ENCODE measurements at regions not wholly inside any gene's neighbourhood (a gene's known extent, or its start where the extent isn't known, plus 50 kb on each side); places are given as distances from the start of the nearest gene placed in this dataset.

GRCh38 chr12:19035536-19035935 is 94.0 kb upstream of the PLEKHA5 start:
- Histone ChIP-seq H3K36me3 (replicated peaks; ENCODE audit: control insufficient read depth, insufficient read depth, low read length) (no peaks in the 10 kb centered on the region), H3K4me3 (ENCODE audit: insufficient read depth, low read depth, low read length) (no peak overlapping the region), H3K27me3 (ENCODE audit: control insufficient read depth, insufficient read depth, low read length) (no peaks in the 10 kb centered on the region)
- DNase-seq: no peak

GRCh38 chr12:19036673-19037357 is 92.7 kb upstream of the PLEKHA5 start:
- H3K4me3 ChIP-seq (ENCODE audit: insufficient read depth, low read depth, low read length): no peak overlapping the region
- DNase-seq: no peak
- no peaks in the 10 kb centered on the region for H3K27me3 ChIP-seq (ENCODE audit: control insufficient read depth, insufficient read depth, low read length)
- H3K36me3 ChIP-seq (replicated peaks; ENCODE audit: control insufficient read depth, insufficient read depth, low read length): no peaks in the 10 kb centered on the region

- Histone ChIP-seq H3K36me3 (replicated peaks; ENCODE audit: control insufficient read depth, insufficient read depth, low read length) (no peaks in the 10 kb centered on the region), H3K4me3 (ENCODE audit: insufficient read depth, low read depth, low read length) (no peak overlapping the region), H3K27me3 (ENCODE audit: control insufficient read depth, insufficient read depth, low read length) (no peaks in the 10 kb centered on the region)
- DNase-seq: no peak
Observed at GRCh38 chr12:19038209-19038608, 91.3 kb upstream of the PLEKHA5 start.

GRCh38 chr12:19039515-19039914 is 90.0 kb upstream of the PLEKHA5 start:
- DNase-seq: no peak
- H3K27me3 ChIP-seq (ENCODE audit: control insufficient read depth, insufficient read depth, low read length): no peaks in the 10 kb centered on the region

GRCh38 chr12:19042221-19042620 is 87.3 kb upstream of the PLEKHA5 start:
- Histone ChIP-seq H3K4me3 (ENCODE audit: insufficient read depth, low read depth, low read length) (no peak overlapping the region), H3K27me3 (ENCODE audit: control insufficient read depth, insufficient read depth, low read length) (no peaks in the 10 kb centered on the region), H3K36me3 (replicated peaks; ENCODE audit: control insufficient read depth, insufficient read depth, low read length) (no peaks in the 10 kb centered on the region)
- no peak for DNase-seq

More at GRCh38 chr12:19039515-19039914, 90.0 kb upstream of the PLEKHA5 start:
- Histone ChIP-seq H3K4me3 (ENCODE audit: insufficient read depth, low read depth, low read length) (no peak overlapping the region), H3K36me3 (replicated peaks; ENCODE audit: control insufficient read depth, insufficient read depth, low read length) (no peaks in the 10 kb centered on the region)

- H3K4me3 ChIP-seq (ENCODE audit: insufficient read depth, low read depth, low read length): no peak overlapping the region
- H3K27me3 ChIP-seq (ENCODE audit: control insufficient read depth, insufficient read depth, low read length): no peaks in the 10 kb centered on the region
- no peaks in the 10 kb centered on the region for H3K36me3 ChIP-seq (replicated peaks; ENCODE audit: control insufficient read depth, insufficient read depth, low read length)
- DNase-seq: no peak
Observed at GRCh38 chr12:19044430-19044829, 85.1 kb upstream of the PLEKHA5 start.

GRCh38 chr12:19044891-19045290 is 84.6 kb upstream of the PLEKHA5 start:
- no peak overlapping the region for H3K4me3 ChIP-seq (ENCODE audit: insufficient read depth, low read depth, low read length)
- H3K27me3 ChIP-seq (ENCODE audit: control insufficient read depth, insufficient read depth, low read length): no peaks in the 10 kb centered on the region
- H3K36me3 ChIP-seq (replicated peaks; ENCODE audit: control insufficient read depth, insufficient read depth, low read length): no peaks in the 10 kb centered on the region
- no peak for DNase-seq

GRCh38 chr12:19045426-19045825 is 84.1 kb upstream of the PLEKHA5 start:
- Histone ChIP-seq H3K4me3 (ENCODE audit: insufficient read depth, low read depth, low read length) (no peak overlapping the region), H3K27me3 (ENCODE audit: control insufficient read depth, insufficient read depth, low read length) (no peaks in the 10 kb centered on the region), H3K36me3 (replicated peaks; ENCODE audit: control insufficient read depth, insufficient read depth, low read length) (no peaks in the 10 kb centered on the region)
- DNase-seq: no peak

GRCh38 chr12:19048943-19049342 is 80.6 kb upstream of the PLEKHA5 start:
- H3K36me3 ChIP-seq (replicated peaks; ENCODE audit: control insufficient read depth, insufficient read depth, low read length): no peaks in the 10 kb centered on the region
- H3K27me3 ChIP-seq (ENCODE audit: control insufficient read depth, insufficient read depth, low read length): no peaks in the 10 kb centered on the region
- no peak overlapping the region for H3K4me3 ChIP-seq (ENCODE audit: insufficient read depth, low read depth, low read length)
- DNase-seq: no peak

- DNase-seq: no peak
- Histone ChIP-seq H3K36me3 (replicated peaks; ENCODE audit: control insufficient read depth, insufficient read depth, low read length) (no peaks in the 10 kb centered on the region), H3K4me3 (ENCODE audit: insufficient read depth, low read depth, low read length) (no peak overlapping the region), H3K27me3 (ENCODE audit: control insufficient read depth, insufficient read depth, low read length) (no peaks in the 10 kb centered on the region)
Observed at GRCh38 chr12:19052689-19053088, 76.8 kb upstream of the PLEKHA5 start.

GRCh38 chr12:19053218-19053617 is 76.3 kb upstream of the PLEKHA5 start:
- H3K27me3 ChIP-seq (ENCODE audit: control insufficient read depth, insufficient read depth, low read length): no peaks in the 10 kb centered on the region
- no peaks in the 10 kb centered on the region for H3K36me3 ChIP-seq (replicated peaks; ENCODE audit: control insufficient read depth, insufficient read depth, low read length)
- DNase-seq: no peak
- H3K4me3 ChIP-seq (ENCODE audit: insufficient read depth, low read depth, low read length): no peak overlapping the region

- no peak overlapping the region for H3K4me3 ChIP-seq (ENCODE audit: insufficient read depth, low read depth, low read length)
- DNase-seq: no peak
- no peaks in the 10 kb centered on the region for H3K27me3 ChIP-seq (ENCODE audit: control insufficient read depth, insufficient read depth, low read length)
- H3K36me3 ChIP-seq (replicated peaks; ENCODE audit: control insufficient read depth, insufficient read depth, low read length): no peaks in the 10 kb centered on the region
Observed at GRCh38 chr12:19054035-19054434, 75.5 kb upstream of the PLEKHA5 start.

- Histone ChIP-seq H3K4me3 (ENCODE audit: insufficient read depth, low read depth, low read length) (no peak overlapping the region), H3K36me3 (replicated peaks; ENCODE audit: control insufficient read depth, insufficient read depth, low read length) (no peaks in the 10 kb centered on the region), H3K27me3 (ENCODE audit: control insufficient read depth, insufficient read depth, low read length) (no peaks in the 10 kb centered on the region)
- no peak for DNase-seq
Observed at GRCh38 chr12:19055589-19055988, 73.9 kb upstream of the PLEKHA5 start.

GRCh38 chr12:19058235-19059021 is 71.1 kb upstream of the PLEKHA5 start:
- Histone ChIP-seq H3K4me3 (ENCODE audit: insufficient read depth, low read depth, low read length) (no peak overlapping the region), H3K36me3 (replicated peaks; ENCODE audit: control insufficient read depth, insufficient read depth, low read length) (no peaks in the 10 kb centered on the region), H3K27me3 (ENCODE audit: control insufficient read depth, insufficient read depth, low read length) (no peaks in the 10 kb centered on the region)
- DNase-seq: no peak

- Histone ChIP-seq H3K36me3 (replicated peaks; ENCODE audit: control insufficient read depth, insufficient read depth, low read length) (no peaks in the 10 kb centered on the region), H3K4me3 (ENCODE audit: insufficient read depth, low read depth, low read length) (no peak overlapping the region), H3K27me3 (ENCODE audit: control insufficient read depth, insufficient read depth, low read length) (no peaks in the 10 kb centered on the region)
- no peak for DNase-seq
Observed at GRCh38 chr12:19064713-19065112, 64.8 kb upstream of the PLEKHA5 start.
